Dermis blood vessel endothelial cell (primary cell): ENCODE measurements at regions not wholly inside any gene's neighbourhood (a gene's known extent, or its start where the extent isn't known, plus 50 kb on each side); places are given as distances from the start of the nearest gene placed in this dataset.

Experiments
- DNase-seq: peaks from one replicate; pipeline ENCODE4 v3.0.0; 2010

DNA sequence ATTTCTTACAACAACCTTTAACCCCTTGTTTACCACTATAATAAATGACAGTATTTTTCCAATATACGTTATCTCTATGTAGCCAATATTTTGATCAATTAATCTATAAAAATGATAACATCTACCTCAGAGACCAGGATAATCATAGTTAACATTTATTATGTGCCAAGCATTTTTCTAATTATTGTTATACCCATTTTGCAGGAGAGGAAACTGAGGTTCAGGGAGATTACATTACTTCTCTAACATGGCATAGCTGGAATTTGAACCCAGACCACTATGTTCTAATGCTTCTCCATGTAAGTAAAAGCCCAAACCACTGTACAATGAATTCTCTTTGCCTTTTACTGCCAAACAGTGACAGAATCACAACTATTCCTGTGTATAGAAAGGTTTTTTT, 113.4 kb upstream of the PFN2 start:
- no peak for DNase-seq

DNA sequence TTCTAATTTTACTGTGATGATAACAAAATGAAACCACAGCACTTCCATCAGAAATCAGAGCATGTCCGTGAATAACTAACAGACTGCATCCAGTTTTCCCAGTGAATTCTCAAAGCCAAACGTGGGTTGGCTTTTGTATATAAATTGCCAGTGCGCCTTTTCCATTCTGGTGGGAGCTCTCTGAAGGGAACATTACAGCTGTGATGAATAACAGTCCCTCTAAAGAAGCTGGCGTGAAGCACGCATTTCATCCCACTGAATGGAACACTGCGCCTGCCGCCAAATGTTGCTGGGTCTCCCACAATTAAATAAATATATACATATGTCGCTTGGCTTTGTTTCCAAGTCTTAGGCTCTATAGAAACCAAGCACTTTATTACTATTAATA, 113.0 kb upstream of the PFN2 start:
- no peak for DNase-seq

DNA sequence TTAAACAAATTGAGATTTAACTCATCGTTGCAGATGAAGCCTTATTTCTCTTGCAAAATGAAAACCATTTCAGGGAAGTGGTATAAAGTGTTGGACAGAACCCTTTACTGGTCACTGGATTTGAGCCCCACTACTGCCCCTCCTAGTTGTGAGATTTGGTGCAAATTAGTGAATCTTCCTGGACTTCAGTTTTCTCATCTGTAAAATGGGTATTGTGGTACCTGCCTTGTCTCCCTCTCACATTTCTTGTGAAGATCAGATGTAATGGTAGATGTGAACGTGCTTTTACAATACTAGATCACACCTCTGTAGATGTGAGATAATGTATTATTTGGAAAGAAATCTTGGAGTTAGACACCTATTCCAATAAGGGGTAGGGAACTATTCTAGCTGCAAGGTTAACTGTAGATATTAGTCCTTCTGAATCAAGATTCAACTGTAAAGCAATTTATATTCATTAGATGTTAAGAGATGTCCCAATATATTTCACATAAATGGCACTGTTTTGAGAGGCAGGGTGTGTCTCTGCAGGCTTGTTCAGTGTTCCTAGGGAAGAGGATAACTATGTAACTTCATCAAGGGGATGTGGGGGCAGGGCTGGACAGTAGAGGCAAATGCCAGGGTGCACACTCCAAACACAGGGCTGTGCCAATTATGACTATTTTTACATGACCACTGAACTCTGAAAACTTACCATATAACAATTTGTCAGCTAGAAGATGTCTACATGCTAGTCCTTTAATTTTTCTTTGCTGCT, 112.4 kb upstream of the PFN2 start:
- DNase-seq: no peak

DNA sequence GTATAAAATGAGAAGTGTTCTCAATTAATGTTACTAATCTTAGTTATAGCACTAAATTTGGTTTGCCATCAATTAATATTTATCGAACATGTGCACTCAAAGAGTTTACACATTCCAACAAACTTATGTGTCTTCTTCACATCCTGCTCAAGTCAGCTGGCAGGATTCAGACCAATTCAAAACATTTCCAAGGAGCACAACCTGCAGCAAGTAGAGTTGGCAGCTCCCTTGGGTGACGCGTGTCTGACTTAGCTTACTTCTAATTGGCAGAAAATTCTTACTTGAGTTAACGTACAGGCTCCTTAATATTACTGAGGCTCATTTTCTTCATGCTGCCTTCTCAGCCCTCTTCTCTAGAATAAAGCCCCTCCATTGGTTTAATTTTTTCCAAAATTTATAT, 110.4 kb upstream of the PFN2 start:
- no peak for DNase-seq

DNA sequence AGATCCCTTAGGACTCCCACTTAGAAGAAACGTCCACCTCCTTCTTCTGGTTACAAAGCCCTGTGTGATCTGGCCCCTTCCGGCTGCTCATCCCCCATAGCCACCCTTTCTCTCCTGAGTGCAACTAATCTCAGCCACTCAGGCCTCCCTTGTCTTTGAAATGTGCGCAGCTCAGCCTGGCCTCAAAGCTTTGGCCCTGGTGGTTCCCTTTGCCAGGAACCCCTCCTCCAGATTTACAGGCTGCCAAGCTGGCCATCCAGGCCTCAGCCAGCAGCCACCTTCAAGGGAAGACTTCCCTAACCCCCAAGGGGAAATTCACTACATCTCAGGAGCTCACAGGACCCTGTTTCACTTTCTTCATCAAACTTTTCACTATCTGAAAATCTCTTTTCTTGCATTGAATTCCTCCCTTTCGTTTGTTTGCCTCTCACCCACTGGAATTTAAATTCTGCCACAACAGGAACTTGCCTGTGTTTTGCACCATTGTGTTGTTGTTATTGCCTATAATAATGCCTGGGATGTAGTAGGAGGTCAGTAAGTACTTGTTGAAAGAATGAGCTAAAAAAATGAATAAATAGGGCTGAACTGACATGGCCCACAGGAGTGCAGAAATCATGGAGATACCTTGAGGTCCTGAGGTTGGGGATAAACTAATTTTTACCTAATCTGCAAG, 109.5 kb upstream of the PFN2 start:
- no peak for DNase-seq

DNA sequence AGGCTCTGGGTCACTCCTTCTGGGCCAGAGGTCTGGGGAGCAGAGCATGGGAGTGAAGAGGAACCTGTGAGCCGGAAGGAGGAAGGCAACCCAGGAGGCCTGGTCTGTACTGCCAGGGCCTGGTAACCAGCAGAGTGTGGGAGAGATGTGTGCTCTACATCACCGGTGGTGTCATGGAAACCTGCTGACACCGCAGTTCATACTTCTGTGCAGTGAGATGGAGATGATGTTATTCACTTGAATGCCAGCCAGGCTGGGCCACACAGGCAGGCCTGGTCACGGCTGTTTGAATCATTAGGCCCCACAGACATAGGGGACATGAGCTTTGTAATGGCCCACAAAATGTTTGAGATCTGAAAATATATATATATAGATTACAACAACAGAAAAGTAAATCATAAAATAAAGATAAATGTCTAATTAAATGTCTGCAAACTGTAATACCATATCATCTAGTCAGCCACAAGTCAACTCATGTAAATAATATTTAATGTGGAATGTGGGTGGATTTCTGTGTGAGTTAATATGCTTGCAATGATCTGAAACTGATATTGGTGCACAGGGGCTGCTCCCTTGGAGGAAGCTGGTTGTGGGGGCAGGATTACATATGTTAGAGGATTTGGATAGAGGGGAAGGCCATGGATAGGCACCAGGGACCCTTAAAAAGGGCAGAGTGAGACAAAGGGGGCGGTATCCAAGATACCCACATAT, 108.5 kb upstream of the PFN2 start:
- no peak for DNase-seq

DNA sequence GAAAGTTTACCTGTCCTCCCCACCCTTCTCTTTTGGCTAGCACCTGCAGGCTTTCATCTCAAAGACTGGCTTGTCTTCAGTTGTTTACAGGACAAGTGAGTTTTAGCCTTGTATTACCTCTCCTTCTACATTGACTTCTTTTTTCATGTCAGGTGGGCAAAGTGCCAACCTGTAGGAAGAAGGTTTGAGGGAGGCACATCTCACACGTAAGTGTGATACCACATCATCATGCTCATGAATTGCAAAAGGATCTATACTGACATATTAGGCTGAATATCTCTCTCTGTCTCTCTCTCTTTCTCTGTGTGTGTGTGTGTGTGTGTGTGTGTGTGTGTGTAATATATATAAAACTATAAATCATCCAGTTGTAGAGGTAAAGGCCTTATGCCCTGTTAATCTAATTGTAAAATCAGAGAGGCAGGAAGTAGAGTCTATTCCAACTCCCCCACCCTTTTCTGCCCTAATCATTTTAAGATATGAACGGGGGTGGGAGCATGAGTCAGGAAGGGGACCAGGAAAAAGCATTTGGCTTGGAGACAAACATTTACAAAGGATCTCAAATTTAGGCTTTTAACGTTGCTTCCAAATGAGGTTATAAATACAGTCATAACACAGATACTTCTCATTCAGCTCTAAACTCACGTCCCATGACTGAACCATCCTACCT, 107.0 kb upstream of the PFN2 start:
- DNase-seq: no peak

DNA sequence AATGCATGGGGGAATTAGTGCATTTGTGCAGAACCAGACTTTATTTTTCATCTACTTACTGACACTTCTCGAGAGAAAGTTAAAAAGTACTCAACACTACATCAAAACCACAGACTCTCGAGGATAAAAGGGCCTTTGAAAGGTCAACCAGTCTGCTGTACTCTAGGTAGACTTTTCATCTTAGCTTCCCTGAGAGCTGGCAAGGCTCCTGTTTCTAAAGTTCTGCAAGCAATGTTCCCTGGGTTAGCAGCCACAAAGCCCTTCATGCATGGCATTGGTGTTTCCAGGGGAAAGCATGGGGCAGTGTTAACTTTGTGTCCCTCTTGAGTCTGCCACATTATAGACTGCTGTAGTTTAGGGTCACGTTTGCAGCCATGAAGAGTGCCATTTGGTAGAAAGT, 106.4 kb upstream of the PFN2 start:
- DNase-seq: no peak

DNA sequence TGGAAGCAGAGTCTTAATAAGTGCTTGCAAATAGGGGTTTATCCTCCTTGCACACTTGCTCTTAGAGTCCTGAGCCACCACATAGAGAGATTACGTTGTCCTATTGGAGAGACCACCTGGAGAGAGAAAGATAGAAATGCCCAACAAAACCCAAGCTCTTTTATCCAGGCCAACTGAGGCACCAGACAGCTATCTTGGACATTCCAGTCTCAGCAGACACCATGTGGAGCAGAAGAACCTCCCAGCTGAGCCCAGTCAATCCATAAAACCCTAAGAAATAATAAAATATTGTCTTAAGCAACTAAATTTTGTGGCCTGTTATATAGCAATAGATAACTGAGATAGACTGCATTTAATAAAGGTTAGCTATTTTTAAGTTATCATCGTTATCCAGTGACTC, 105.7 kb upstream of the PFN2 start:
- DNase-seq: no peak

DNA sequence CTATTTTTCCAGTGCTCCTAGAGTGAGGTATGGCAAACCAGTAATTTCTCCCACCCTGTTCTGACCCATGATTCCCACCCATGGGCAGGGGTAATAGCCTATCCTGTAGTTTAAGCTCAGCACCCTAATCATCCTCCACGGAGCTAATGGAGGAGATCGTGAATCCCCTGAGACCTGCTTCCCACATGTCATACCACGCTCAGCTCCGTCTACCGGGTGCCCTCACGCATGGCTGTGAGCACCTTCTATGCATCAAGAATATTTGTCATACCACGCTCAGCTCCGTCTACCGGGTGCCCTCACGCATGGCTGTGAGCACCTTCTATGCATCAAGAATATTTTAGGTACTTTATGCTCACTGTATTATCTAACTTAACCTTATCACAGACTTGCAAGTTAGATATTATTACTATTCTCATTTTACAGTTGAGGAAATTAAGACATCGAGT, 104.7 kb upstream of the PFN2 start:
- no peak for DNase-seq

DNA sequence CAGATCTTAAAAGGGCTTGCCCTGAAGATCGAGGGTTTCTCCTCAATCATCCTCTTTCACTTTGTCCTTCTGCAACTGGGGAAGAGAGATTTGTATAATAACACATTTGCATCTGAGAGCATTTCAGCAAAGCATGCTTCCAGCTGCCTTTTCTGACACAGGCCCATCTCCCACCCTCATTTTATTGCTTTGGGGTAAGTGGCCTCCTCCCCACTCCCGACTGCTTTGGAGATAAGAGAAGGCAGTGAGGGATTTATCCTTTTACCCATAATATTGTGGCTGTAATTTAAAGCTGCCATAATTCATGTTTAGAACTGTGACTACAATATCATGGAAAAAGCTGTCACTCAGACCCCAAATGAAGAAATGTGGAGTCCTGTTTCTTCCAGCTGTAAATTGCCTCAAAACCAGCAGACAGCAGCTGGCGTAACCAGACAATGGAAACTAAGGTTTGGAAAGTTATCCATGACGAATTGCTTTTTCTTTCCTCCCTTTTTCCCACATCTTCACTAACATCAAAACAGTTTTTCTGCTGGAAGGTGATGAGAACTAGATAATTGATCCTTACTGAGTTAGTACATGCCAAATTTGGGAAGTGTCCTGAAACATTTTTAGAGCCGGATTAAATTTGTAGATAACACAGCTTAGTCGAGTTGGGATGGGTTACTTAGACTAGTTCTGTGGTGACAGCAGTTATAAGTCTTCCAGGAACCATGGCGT, 104.2 kb upstream of the PFN2 start:
- no peak for DNase-seq

DNA sequence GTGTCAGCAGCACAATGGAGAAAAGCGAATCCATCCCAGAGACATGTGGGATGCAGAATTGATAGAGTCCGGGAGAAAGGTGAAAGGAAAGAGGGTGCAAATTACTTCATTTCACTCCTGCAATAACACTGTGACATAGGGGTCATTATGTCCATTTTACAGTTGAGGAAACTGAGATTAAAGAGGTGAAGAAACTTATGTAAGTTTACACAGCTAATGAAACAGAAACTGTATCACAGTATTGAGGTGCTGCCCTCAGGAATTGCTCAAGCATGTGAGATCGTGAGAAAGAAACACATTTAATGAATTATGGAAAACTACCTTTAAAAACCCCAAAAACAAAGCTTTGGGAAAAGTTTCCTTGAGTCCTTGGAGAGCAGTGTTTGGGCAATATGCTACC, 103.6 kb upstream of the PFN2 start:
- DNase-seq: no peak

DNA sequence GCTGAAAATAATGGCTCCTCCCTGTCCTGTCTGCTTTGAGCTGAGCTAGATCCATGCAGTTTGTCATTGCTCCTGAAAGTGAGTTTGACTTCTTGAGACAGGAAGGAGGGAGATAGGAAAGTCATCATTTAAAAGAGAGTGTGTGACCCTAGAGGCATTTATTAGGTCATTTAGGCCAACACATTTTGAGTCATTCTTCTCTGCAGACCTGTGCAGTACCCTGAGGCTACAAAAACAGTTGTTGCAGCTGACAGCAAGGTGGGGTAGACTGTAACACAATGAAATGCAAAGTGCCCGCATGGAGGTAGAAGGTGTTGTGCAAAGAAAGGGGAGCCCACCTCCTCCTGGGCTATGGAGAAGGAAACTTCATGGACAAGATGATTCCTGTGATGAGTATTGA, 102.8 kb upstream of the PFN2 start:
- DNase-seq: no peak

DNA sequence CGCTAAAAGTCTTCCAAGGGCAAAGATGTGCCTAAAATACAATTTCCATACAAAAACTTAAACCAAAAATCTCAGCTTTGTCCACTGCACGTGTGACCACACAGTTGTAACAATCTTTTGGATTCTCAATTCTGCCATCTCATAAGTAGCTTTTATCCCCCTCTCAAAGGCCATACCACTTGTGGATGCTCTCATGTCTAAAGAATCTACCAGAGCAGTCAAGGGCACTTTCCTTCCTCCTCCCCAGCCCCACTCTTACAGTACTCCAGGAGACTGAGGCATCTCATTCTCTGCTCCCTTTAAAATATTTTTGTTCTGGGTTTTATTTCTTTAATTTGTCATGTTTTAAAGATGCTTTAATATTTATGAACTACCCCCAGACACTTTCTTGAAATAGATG, 102.3 kb upstream of the PFN2 start:
- DNase-seq: no peak

DNA sequence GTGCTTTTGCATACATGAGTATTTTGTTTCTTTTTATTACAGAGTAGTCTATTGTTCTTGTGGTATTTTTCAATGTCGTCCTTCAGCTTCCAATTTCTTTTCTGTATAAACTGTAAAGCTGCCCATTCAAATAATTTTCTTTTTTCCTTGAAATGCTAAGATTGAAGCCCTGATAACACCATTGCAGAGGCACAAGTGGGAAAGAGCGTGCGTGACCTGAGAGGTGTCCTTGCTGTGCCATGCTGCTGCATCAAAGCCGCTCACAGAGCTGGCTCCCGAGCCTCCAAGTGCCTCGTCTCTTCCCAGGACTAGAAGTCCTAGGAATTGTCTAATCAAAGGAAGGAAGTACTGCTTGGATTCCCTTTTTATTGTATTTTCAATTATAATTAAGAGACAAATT, 101.9 kb upstream of the PFN2 start:
- DNase-seq: no peak

DNA sequence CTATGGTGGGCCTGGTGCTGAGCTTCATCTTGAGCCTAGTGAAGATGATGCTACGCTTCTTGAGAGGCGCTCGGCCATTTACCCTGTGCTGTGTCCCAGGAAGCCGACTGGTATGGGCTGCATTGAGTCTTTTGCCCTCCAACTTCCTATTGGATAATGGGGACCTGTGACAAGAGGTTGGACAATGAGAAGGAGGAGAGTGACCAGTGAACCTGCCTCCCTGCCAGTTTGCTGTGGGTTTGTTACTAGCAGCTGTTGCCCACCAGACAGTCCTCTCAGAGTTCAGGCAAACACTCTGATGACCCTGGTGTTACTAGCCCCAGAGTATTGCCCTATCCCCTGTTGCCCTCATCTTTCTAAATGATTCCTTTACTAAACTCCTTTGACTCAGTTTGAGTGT, 99.6 kb upstream of the PFN2 start:
- no peak for DNase-seq

DNA sequence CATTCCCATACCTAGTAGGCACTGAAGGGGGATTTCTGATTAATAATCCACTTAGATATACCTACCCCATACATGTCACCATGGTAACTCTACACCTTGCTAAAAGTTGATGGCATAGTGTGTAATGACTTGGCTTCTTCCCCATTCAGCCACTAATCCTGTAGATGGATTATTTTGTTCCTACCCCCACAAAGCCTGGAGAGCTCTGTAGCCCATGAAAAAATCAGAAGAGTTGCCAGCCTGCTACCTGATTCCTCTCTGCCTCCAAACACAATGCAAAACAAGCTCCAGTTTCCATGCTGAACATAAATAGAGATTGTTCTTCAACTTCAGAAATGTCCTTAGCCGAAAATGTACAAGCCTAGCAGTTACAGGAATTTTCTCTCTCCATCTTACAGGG, 98.9 kb upstream of the PFN2 start:
- DNase-seq: no peak

DNA sequence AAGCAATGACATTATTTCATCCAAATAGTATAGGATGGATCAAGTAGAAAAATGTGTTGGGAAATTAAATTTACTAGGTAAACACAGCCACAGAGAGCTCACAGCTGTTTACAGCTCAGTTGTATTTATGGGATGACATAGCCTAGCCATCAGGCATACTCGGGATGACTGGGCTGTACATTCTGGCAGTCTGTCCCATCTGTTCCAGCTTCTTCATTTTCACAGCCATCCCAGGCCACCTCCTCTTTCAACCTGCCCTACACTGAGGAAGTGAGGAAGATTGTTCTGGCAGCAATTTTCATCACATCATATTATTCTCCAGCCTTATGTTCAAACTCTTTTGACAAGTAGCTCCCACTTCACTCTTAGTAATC, 98.4 kb upstream of the PFN2 start:
- no peak for DNase-seq

DNA sequence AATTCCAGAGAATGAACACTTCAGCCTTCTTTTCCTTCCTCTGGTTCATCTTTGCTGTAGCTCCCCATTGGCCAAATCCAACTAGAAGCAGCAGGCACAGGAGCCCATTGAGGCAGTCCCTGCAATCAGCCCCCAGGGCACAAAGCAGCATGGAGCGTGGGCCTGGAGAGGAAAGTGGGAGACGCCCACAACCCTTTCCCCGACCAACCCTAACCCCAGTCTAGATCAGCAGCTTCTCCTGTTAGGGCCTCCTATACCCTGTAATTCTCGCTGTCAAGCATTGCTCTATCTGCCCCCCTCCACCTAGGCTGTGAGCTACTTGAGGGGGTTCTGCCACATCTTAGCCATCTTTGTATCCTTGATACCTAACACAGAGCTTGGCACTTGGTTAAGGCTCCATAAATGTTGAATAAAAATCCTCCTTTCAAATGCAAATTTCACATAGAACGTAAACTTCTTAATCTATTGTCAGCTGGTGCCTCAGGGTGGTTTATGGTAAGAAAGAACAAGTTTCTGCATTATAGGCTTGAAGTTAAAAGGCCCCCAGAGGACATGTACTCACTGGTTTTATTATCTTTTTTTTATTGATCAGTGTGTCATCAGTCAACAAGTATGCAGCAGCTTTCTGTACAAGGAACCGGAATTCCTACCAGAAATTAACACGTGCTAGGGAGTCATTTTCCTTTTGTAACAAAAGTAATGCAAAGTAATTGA, 97.9 kb upstream of the PFN2 start:
- DNase-seq: no peak

DNA sequence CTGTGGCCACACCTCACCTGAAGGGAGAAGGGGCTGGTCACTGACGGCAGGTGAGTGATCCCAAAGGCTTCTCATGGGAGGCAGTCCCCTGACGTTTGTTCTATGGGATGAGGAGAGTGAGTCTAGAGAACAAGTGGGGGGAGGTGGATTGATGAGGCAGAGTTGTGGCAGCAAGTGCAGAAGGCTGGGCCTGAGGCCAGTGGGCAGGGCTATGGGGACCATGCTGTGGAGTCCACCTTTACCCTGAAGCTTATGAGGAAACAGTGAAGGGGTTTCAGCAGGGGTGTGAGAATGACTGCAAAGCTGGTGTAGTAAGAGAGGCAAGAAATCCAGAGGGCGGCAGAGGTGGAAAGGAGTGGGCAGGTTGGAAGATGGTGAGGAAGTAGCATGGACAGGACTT, 96.9 kb upstream of the PFN2 start:
- DNase-seq: no peak

DNA sequence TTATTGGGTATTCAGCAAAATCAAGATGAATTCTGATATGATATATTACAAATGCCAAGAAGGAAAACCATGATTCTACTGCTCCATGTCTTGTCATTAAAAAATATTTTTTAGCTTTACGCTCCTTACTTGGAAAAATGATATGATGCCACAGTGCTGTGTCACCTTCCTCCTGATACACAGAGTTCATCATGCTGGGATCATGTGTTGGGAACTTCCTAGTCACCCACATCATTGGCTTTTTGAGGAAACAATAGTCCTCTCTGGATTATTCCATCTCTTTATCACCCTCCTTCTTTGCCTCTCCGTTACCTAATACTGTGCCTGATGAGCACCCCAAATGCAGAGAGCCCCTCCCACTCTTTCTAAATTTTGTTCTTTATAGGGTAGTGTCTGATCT, 94.3 kb upstream of the PFN2 start:
- no peak for DNase-seq

DNA sequence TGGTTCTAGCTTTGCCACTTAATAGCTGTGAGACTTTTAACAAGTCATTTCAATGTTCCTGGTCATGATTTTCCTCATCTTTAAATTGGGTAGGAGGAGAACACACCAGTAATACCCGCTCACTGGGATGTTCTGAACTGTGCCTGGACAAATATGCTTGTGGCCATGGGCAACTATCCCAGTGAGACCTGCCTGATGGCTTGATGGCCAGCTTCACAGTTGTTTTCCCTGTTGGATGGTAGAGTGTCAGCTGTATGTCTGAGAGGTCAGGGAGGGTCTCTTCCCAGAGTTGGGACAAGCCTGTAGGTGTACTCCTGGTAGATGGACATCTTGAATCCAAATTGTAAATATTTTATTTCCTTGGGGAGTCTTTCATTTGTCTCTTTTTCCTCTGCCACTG, 92.5 kb upstream of the PFN2 start:
- no peak for DNase-seq
